Thoracic aorta (tissue), 2 donors: ENCODE measurements at regions not wholly inside any gene's neighbourhood (a gene's known extent, or its start where the extent isn't known, plus 50 kb on each side); places are given as distances from the start of the nearest gene placed in this dataset.

Source experiments
- ATAC-seq: fragments of 150-250 bp; one replicate; pipeline ENCODE4 v1.8.0; 2017; ENCODE audit warnings: low read depth; ENCODE audit not compliant: insufficient number of reproducible peaks, low FRiP score
- DNase-seq: peaks from one replicate; pipeline ENCODE4 v3.0.0-alpha.2; 2020; ENCODE audit warnings: low spot score
- H3K27ac ChIP-seq, 2 donors: fragments of 200-600 bp; sonication (generic); 1 replicate in 1 of 2; 2 replicates in 1 of 2; pipeline ENCODE4 v1.5.1; 2016; ENCODE audit warnings: mild to moderate bottlenecking in 2 of 2, moderate library complexity in 2 of 2
- H3K27me3 ChIP-seq: fragments of 200-600 bp; sonication (generic); replicated peaks from 2 replicates; pipeline ENCODE4 v1.6.0; 2016; ENCODE audit warnings: mild to moderate bottlenecking; ENCODE audit not compliant: insufficient read depth
- H3K36me3 ChIP-seq: fragments of 200-600 bp; sonication (generic); one replicate; pipeline ENCODE4 v1.5.1; 2016
- H3K4me1 ChIP-seq, 2 donors: fragments of 200-600 bp; sonication (generic); 1 replicate in 1 of 2; 2 replicates in 1 of 2; pipeline versions ENCODE4 v1.5.1 to v1.6.0; 2016; ENCODE audit warnings: low read depth in 2 of 2, mild to moderate bottlenecking in 1 of 2; ENCODE audit not compliant: control insufficient read depth in 1 of 2
- H3K4me3 ChIP-seq: fragments of 200-600 bp; sonication (generic); 2 replicates; pipeline ENCODE4 v1.5.1; 2016; ENCODE audit warnings: mild to moderate bottlenecking
- H3K9me3 ChIP-seq: fragments of 200-600 bp; sonication (generic); 2 replicates; pipeline ENCODE4 v1.5.1; 2016
- CTCF ChIP-seq: fragments of 200-600 bp; sonication (generic); IDR thresholded peaks from one replicate; pipeline ENCODE4 v1.5.1; 2019; ENCODE audit warnings: antibody characterized with exemption

DNA sequence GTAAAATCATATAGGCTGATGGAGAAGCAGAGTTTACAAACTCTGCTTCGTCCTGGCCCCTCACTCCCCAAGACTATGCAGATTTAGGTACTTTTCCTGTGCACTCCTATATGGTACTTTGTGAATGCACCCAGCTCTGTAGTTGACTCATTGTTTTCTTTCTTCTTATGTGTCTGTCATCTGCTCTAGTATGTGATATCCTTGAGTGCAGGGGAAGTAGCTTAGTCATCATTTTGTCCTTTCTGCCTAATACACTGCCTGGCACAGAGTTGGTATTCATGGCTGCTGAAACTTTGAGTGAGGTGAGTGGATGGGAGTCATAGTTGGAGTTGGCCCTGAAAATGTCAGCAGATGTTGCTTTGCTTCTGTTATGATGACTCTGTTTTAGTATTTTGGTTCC is 222.6 kb downstream of the RNF144B start:
- H3K4me3 ChIP-seq, result no peak overlapping the region
- no peak for TF ChIP-seq CTCF
- peaks cover 0 to 20% of the 10 kb centered on the region in 2 donors for H3K4me1 ChIP-seq
- no peaks in the 10 kb centered on the region for H3K27me3 ChIP-seq
- DNase-seq, result no peak
- H3K27ac ChIP-seq, result no peak overlapping the region
- no peaks in the 10 kb centered on the region for H3K9me3 ChIP-seq
- no peaks in the 10 kb centered on the region for H3K36me3 ChIP-seq
- no peak for ATAC-seq

DNA sequence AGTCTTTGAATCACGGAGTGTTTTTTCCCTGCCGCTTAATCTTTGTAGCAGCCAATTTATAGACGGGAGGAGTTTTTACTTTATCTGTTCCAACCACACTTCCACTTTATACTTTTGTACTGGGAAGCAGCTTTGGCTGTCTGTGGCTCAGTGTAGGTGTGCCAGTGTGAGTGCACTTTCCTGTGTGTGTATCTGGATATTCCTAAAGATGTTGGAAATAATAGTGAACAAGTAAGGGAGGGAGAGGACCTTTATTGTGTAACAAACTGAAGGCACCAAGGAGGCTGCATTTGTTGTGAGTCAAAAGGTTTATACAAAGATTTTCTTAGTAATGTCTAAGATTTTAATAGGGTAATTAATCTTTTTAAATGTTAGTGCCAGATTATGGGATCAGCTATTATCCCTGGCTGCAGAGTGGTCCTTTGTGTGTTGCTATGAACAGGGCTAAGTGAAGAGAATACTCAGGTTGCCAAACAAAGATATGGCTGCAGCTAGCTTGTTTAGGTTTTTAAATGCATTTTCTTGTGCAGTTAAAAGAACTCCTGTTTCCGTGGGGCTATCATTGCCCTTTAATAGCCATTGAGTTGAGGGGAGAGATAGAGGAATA is 226.3 kb downstream of the RNF144B start:
- Histone ChIP-seq H3K27me3 (no peaks in the 10 kb centered on the region), H3K36me3 (no peaks in the 10 kb centered on the region), H3K9me3 (no peaks in the 10 kb centered on the region), H3K4me3 (no peak overlapping the region), H3K27ac (no peak overlapping the region), H3K4me1 (peaks cover 0 to 9% of the 10 kb centered on the region in 2 donors)
- no peak for ATAC-seq
- no peak for DNase-seq
- no peak for TF ChIP-seq CTCF

GRCh38 chr6:18629571-18629970 is 242.4 kb downstream of the RNF144B start:
- Histone ChIP-seq H3K9me3 (no peaks in the 10 kb centered on the region), H3K27ac (no peak overlapping the region), H3K36me3 (no peaks in the 10 kb centered on the region), H3K4me3 (no peak overlapping the region), H3K4me1 (no peaks in the 10 kb centered on the region), H3K27me3 (no peaks in the 10 kb centered on the region)
- no peak for DNase-seq
- no peak for TF ChIP-seq CTCF
- no peak for ATAC-seq

DNA sequence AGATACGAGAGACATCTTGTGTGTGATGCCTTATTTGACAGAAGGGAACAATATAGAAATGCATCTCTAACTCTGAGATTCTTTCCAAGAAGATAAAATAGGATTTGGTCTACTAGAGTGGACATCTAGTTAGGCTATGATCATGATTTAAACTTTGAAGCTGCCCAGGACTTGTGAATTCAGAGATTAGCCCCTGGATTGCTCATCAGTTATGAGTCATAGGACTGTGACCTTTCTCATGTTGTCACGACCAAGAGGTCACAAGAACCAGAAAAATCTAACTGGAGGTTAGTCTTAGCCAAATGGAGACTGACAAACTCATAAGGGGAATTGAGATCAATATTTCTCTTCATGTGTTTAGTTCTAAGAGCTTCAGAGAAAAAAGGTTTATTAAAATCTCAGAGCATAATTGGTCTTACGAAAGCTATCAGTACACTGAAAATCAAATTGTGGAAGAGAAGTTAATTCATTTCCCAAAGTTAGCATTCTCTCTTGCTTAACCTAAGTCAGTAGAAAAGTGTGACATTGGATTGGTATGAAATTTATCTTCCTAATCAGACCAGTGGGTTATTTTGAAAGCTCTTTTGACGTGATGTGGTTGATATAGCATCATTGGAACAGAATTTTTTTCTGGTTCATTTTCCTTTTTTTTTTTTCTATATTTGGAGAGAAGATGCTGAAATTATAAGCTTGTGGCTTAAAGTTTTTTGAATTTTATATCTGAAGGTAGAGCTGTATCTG is 245.7 kb downstream of the RNF144B start:
- Histone ChIP-seq H3K27me3 (no peaks in the 10 kb centered on the region), H3K9me3 (no peaks in the 10 kb centered on the region), H3K4me1 (no peaks in the 10 kb centered on the region), H3K36me3 (no peaks in the 10 kb centered on the region), H3K4me3 (no peak overlapping the region), H3K27ac (no peak overlapping the region)
- DNase-seq (no peak), ATAC-seq (no peak)
- TF ChIP-seq CTCF, result no peak

DNA sequence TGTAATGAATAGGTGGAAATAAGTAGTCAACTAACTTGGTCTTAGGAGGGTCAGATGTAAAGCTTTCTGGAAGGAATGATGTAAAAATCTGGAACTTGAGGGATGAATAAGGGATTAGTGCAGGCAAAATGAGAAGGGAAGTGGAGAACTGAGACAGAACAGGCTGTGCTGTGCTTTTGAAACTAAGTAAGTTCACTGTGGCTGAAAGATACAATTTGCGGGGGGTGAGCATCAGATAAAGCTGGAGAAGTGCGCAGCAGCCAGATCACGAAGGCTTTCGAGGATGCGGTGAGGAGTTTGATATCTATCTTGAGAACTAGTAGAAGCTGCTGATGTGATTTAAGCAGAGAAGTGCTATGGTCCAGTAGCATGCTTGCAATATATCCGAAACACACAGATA is 247.8 kb downstream of the RNF144B start:
- TF ChIP-seq CTCF, result no peak
- Histone ChIP-seq H3K9me3 (no peaks in the 10 kb centered on the region), H3K4me3 (no peak overlapping the region), H3K4me1 (no peaks in the 10 kb centered on the region), H3K36me3 (no peaks in the 10 kb centered on the region), H3K27me3 (no peaks in the 10 kb centered on the region), H3K27ac (no peak overlapping the region)
- DNase-seq (no peak), ATAC-seq (no peak)
